ENCODE measurements at regions not wholly inside any gene's neighbourhood (a gene's known extent, or its start where the extent isn't known, plus 50 kb on each side); places are given as distances from the start of the nearest gene placed in this dataset.
"Not testable (repeated sequence)": the region's sequence is repeated elsewhere in the genome, so short reads cannot be mapped to it uniquely, and the experiment has no call there.

GRCh38 chr1:238913210-238913609, 473.2 kb upstream of the CHRM3 start:
- WGBS (ENCODE audit: insufficient coverage) = 29% methylated on average over 1 of the region's 2 CpGs
- H3K36me3 ChIP-seq (replicated peaks in 1 of 2; ENCODE audit: control extremely low read depth in 1 of 2, control insufficient read depth in 1 of 2, extremely low read depth in 1 of 2, insufficient read depth in 2 of 2, low read length in 1 of 2) = no peaks in the 10 kb centered on the region
- ChIA-PET POLR2A (no interaction called here), CTCF (no interaction called here)
- Mint-ChIP-seq H3K27ac (no peak overlapping the region), H3K4me3 (no peak overlapping the region), H3K27me3 (no peaks in the 10 kb centered on the region), H3K9me3 (ENCODE audit: insufficient read depth) (peaks cover 3% of the 10 kb centered on the region), H3K4me1 (no peaks in the 10 kb centered on the region)
- H3K9ac ChIP-seq (ENCODE audit: low read length) = no peak overlapping the region
- H4K20me1 ChIP-seq (ENCODE audit: control insufficient read depth, insufficient read depth, low read length, poor library complexity, severe bottlenecking) = no peaks in the 10 kb centered on the region
- H3K4me2 ChIP-seq (replicated peaks; ENCODE audit: low read depth, low read length, poor library complexity, severe bottlenecking) = no peak overlapping the region
- DNase-seq = no peak
- no peaks in the 10 kb centered on the region for H3K4me1 ChIP-seq (ENCODE audit: control insufficient read depth in 2 of 2, insufficient read depth in 2 of 2, low read length in 2 of 2)
- H3K27ac ChIP-seq (ENCODE audit: low read length in 2 of 2) = no peak overlapping the region
- TF ChIP-seq EZH2 (IDR thresholded peaks at IDR 0.05; ENCODE audit: borderline replicate concordance, insufficient read depth, low read depth, low read length, poor library complexity, severe bottlenecking) (no peak), CTCF (IDR thresholded peaks at IDR 0.05) (no peak)
- intact Hi-C loops (cut with micrococcal nuclease) = no loop called here
- no peak overlapping the region for H2AFZ ChIP-seq (ENCODE audit: insufficient read depth, low read depth, low read length, poor library complexity, severe bottlenecking)
- H3K79me2 ChIP-seq (ENCODE audit: control insufficient read depth, insufficient read depth, low read length) = no peaks in the 10 kb centered on the region
- H3K9me3 ChIP-seq (ENCODE audit: control extremely low read depth in 1 of 3, control insufficient read depth in 2 of 3, insufficient read depth in 1 of 3, low read length in 2 of 3) = no peaks in the 10 kb centered on the region
- ATAC-seq (ENCODE audit: low read depth) = no peak
- H3K27me3 ChIP-seq (replicated peaks in 1 of 4; ENCODE audit: control extremely low read depth in 1 of 4, control insufficient read depth in 3 of 4, insufficient read depth in 4 of 4, low read length in 3 of 4) = no peaks in the 10 kb centered on the region
- no peak overlapping the region for H3K4me3 ChIP-seq (ENCODE audit: control extremely low read depth in 1 of 5, extremely low read depth in 1 of 5, insufficient read depth in 1 of 5, low read depth in 2 of 5, low read length in 4 of 5)

GRCh38 chr1:238912148-238912547, 474.2 kb upstream of the CHRM3 start:
- no peak overlapping the region for H3K4me3 ChIP-seq (ENCODE audit: control extremely low read depth in 1 of 5, extremely low read depth in 1 of 5, insufficient read depth in 1 of 5, low read depth in 2 of 5, low read length in 4 of 5)
- TF ChIP-seq CTCF (IDR thresholded peaks at IDR 0.05) = no peak
- TF ChIP-seq EZH2 (IDR thresholded peaks at IDR 0.05; ENCODE audit: borderline replicate concordance, insufficient read depth, low read depth, low read length, poor library complexity, severe bottlenecking) = no peak
- CTCF ChIA-PET = no interaction called here
- H3K27ac Mint-ChIP-seq = no peak overlapping the region
- POLR2A ChIA-PET = no interaction called here
- H3K36me3 ChIP-seq (replicated peaks in 1 of 2; ENCODE audit: control extremely low read depth in 1 of 2, control insufficient read depth in 1 of 2, extremely low read depth in 1 of 2, insufficient read depth in 2 of 2, low read length in 1 of 2) = no peaks in the 10 kb centered on the region
- H3K4me3 Mint-ChIP-seq = no peak overlapping the region
- no peaks in the 10 kb centered on the region for H3K27me3 ChIP-seq (replicated peaks in 1 of 4; ENCODE audit: control extremely low read depth in 1 of 4, control insufficient read depth in 3 of 4, insufficient read depth in 4 of 4, low read length in 3 of 4)
- H3K9ac ChIP-seq (ENCODE audit: low read length) = no peak overlapping the region
- WGBS (ENCODE audit: insufficient coverage) = no CpG with 5 or more reads among the region's 1 CpG
- H3K27me3 Mint-ChIP-seq = no peaks in the 10 kb centered on the region
- H3K27ac ChIP-seq (ENCODE audit: low read length in 2 of 2) = no peak overlapping the region
- no peak for ATAC-seq (ENCODE audit: low read depth)
- H3K4me1 ChIP-seq (ENCODE audit: control insufficient read depth in 2 of 2, insufficient read depth in 2 of 2, low read length in 2 of 2) = no peaks in the 10 kb centered on the region
- peaks cover 6% of the 10 kb centered on the region for H3K9me3 Mint-ChIP-seq (ENCODE audit: insufficient read depth)
- H3K4me1 Mint-ChIP-seq = no peaks in the 10 kb centered on the region
- no peaks in the 10 kb centered on the region for H3K79me2 ChIP-seq (ENCODE audit: control insufficient read depth, insufficient read depth, low read length)
- no peak overlapping the region for H3K4me2 ChIP-seq (replicated peaks; ENCODE audit: low read depth, low read length, poor library complexity, severe bottlenecking)
- no peak for DNase-seq
- H4K20me1 ChIP-seq (ENCODE audit: control insufficient read depth, insufficient read depth, low read length, poor library complexity, severe bottlenecking) = no peaks in the 10 kb centered on the region
- intact Hi-C loops (cut with micrococcal nuclease) = no loop called here
- H3K9me3 ChIP-seq (ENCODE audit: control extremely low read depth in 1 of 3, control insufficient read depth in 2 of 3, insufficient read depth in 1 of 3, low read length in 2 of 3) = no peaks in the 10 kb centered on the region
- H2AFZ ChIP-seq (ENCODE audit: insufficient read depth, low read depth, low read length, poor library complexity, severe bottlenecking) = no peak overlapping the region

GRCh38 chr1:238902752-238903151, 483.6 kb upstream of the CHRM3 start:
- peaks cover 0 to 13% (median 0%) of the 10 kb centered on the region in 3 donors for H3K9me3 ChIP-seq (ENCODE audit: control extremely low read depth in 1 of 3, control insufficient read depth in 2 of 3, insufficient read depth in 1 of 3, low read length in 2 of 3)
- H3K27ac Mint-ChIP-seq; H3K27me3 ChIP-seq (replicated peaks in 1 of 4; ENCODE audit: control extremely low read depth in 1 of 4, control insufficient read depth in 3 of 4, insufficient read depth in 4 of 4, low read length in 3 of 4); H3K4me1 Mint-ChIP-seq; CTCF ChIA-PET; H2AFZ ChIP-seq (ENCODE audit: insufficient read depth, low read depth, low read length, poor library complexity, severe bottlenecking); H3K4me3 Mint-ChIP-seq; H3K27me3 Mint-ChIP-seq; POLR2A ChIA-PET; H3K79me2 ChIP-seq (ENCODE audit: control insufficient read depth, insufficient read depth, low read length); DNase-seq; ATAC-seq (ENCODE audit: low read depth); H3K36me3 ChIP-seq (replicated peaks in 1 of 2; ENCODE audit: control extremely low read depth in 1 of 2, control insufficient read depth in 1 of 2, extremely low read depth in 1 of 2, insufficient read depth in 2 of 2, low read length in 1 of 2); H3K9ac ChIP-seq (ENCODE audit: low read length); H3K27ac ChIP-seq (ENCODE audit: low read length in 2 of 2); H4K20me1 ChIP-seq (ENCODE audit: control insufficient read depth, insufficient read depth, low read length, poor library complexity, severe bottlenecking); H3K4me1 ChIP-seq (ENCODE audit: control insufficient read depth in 2 of 2, insufficient read depth in 2 of 2, low read length in 2 of 2); H3K4me2 ChIP-seq (replicated peaks; ENCODE audit: low read depth, low read length, poor library complexity, severe bottlenecking); intact Hi-C loops (cut with micrococcal nuclease); H3K4me3 ChIP-seq (ENCODE audit: control extremely low read depth in 1 of 5, extremely low read depth in 1 of 5, insufficient read depth in 1 of 5, low read depth in 2 of 5, low read length in 4 of 5): not testable (repeated sequence)
- peaks cover 14% of the 10 kb centered on the region for H3K9me3 Mint-ChIP-seq (ENCODE audit: insufficient read depth)
- 97% methylated on average over 4 of the region's 8 CpGs for WGBS (ENCODE audit: insufficient coverage)

Measured in B cell (primary cell).